Brain microvascular endothelial cell (primary cell): ENCODE measurements at regions not wholly inside any gene's neighbourhood (a gene's known extent, or its start where the extent isn't known, plus 50 kb on each side); places are given as distances from the start of the nearest gene placed in this dataset.

Experiments
- DNase-seq: peaks from one replicate; pipeline ENCODE4 v3.0.0-alpha.2; 2020
- H3K27ac ChIP-seq: fragments of 250-450 bp; sonication (Bioruptor Pico); 2 replicates; pipeline ENCODE4 v1.5.1; 2020; ENCODE audit warnings: mild to moderate bottlenecking, moderate library complexity
- H3K27me3 ChIP-seq: fragments of 250-450 bp; sonication (Bioruptor Pico); replicated peaks from 2 replicates; pipeline ENCODE4 v1.5.1; 2020; ENCODE audit warnings: mild to moderate bottlenecking
- H3K36me3 ChIP-seq: fragments of 250-450 bp; sonication (Bioruptor Pico); replicated peaks from 2 replicates; pipeline ENCODE4 v1.5.1; 2020; ENCODE audit warnings: mild to moderate bottlenecking
- H3K4me3 ChIP-seq: 2 replicates; pipeline ENCODE4 v1.5.1; 2011; ENCODE audit warnings: low read depth, mild to moderate bottlenecking, control low read depth, low read length, moderate library complexity
- in situ Hi-C: cut with HindIII; loops from 2 replicates; pipeline ENCODE4 v1.10.0; 2017; ENCODE audit warnings: low sequenced_read_pairs, low pct_ligation_motif_present
- TF ChIP-seq, protein P1 (sequence below): IDR thresholded peaks from 2 replicates; pipeline ENCODE4 v1.5.1; 2011; ENCODE audit warnings: low read depth, mild to moderate bottlenecking, moderate library complexity, low read length, control low read depth, inconsistent platforms; ENCODE audit errors: missing control alignments

DNA sequence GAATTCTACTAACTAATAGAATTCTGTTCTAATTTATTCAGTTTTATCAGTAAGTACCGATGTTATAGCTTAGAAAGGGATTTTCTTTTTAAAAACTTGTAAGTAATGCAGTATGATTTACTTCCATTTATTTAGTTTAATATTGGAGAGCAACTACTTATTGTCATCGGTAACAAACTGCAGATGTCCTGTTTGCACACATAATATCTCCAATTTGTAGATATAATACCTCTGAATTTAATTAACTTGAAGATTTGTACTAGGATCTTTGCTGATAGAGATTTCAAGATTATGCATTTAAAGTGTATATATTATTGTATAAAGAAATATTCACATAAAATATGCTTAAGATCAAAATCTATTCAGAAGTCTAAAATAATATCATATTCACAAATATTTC lies 356.7 kb downstream of the PCDH17 start:
- TF ChIP-seq, protein P1, sequence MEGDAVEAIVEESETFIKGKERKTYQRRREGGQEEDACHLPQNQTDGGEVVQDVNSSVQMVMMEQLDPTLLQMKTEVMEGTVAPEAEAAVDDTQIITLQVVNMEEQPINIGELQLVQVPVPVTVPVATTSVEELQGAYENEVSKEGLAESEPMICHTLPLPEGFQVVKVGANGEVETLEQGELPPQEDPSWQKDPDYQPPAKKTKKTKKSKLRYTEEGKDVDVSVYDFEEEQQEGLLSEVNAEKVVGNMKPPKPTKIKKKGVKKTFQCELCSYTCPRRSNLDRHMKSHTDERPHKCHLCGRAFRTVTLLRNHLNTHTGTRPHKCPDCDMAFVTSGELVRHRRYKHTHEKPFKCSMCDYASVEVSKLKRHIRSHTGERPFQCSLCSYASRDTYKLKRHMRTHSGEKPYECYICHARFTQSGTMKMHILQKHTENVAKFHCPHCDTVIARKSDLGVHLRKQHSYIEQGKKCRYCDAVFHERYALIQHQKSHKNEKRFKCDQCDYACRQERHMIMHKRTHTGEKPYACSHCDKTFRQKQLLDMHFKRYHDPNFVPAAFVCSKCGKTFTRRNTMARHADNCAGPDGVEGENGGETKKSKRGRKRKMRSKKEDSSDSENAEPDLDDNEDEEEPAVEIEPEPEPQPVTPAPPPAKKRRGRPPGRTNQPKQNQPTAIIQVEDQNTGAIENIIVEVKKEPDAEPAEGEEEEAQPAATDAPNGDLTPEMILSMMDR = no peak
- in situ Hi-C loops = no loop called here
- Histone ChIP-seq H3K36me3 (no peaks in the 10 kb centered on the region), H3K4me3 (no peak overlapping the region), H3K27me3 (no peaks in the 10 kb centered on the region), H3K27ac (no peak overlapping the region)
- DNase-seq = no peak

DNA sequence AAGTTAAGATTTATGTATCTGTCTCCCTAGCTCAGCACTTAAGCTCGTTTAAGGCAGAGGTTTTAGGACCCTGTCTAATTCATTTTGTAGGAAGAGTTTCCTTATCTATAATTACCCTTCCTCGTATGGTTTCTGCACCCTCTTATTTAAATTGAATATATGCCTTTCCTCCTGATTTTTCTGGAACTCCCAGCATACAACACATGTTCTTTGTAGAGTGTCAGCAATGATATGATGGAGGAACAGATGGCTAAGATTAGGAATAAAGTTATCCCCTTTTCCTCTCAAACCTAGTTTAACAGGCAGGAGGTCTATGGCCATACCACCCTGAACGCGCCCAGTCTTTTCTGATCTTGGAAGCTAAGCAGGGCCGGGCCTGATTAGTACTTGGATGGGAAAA lies 359.5 kb downstream of the PCDH17 start:
- in situ Hi-C loops = no loop called here
- Histone ChIP-seq H3K4me3 (no peak overlapping the region), H3K36me3 (no peaks in the 10 kb centered on the region), H3K27me3 (no peaks in the 10 kb centered on the region), H3K27ac (no peak overlapping the region)
- TF ChIP-seq, protein P1 = no peak
- no peak for DNase-seq

DNA sequence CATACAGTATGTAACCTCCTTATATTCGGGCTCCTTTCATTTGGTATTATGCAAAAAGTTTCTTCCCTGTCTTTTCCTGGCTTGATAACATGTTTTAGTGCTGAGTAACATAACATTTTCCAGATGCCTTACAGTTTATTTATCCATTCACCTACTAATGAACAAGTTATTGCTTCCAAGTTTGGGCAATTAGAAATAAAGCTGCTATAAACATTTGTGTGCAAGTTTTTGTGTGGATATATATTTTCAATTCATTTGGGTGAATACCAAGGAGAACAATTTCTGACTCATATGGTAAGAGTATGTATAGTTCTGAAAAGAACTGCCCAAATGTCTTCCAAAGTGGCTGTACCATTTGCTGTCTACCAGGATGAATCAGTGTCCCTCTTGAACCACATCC lies 360.9 kb downstream of the PCDH17 start:
- in situ Hi-C loops = no loop called here
- TF ChIP-seq, protein P1 = no peak
- DNase-seq = no peak
- H3K4me3 ChIP-seq = no peak overlapping the region
- no peak overlapping the region for H3K27ac ChIP-seq
- no peaks in the 10 kb centered on the region for H3K36me3 ChIP-seq
- H3K27me3 ChIP-seq = no peaks in the 10 kb centered on the region

DNA sequence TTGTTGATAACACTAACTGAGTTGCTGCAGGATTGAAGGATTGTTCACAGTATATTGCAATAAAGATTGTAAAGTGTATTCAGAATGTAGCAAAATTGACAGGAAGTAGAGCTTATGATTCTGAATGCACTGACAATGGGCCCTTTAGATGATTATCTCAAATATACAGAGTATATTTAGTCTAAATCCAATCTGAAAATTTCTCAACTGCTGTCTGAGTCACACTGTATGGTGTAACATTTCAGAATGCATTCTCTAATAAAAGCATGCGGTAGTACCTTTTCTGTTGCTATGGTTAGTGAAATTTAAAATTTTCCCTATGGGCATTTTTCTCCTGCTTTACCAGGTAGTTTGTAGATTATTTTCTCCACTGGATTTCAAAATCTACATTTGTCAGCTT lies 365.2 kb downstream of the PCDH17 start:
- no peak overlapping the region for H3K27ac ChIP-seq
- H3K27me3 ChIP-seq = no peaks in the 10 kb centered on the region
- H3K36me3 ChIP-seq = no peaks in the 10 kb centered on the region
- in situ Hi-C loops = no loop called here
- H3K4me3 ChIP-seq = no peak overlapping the region
- TF ChIP-seq, protein P1 = no peak
- no peak for DNase-seq

DNA sequence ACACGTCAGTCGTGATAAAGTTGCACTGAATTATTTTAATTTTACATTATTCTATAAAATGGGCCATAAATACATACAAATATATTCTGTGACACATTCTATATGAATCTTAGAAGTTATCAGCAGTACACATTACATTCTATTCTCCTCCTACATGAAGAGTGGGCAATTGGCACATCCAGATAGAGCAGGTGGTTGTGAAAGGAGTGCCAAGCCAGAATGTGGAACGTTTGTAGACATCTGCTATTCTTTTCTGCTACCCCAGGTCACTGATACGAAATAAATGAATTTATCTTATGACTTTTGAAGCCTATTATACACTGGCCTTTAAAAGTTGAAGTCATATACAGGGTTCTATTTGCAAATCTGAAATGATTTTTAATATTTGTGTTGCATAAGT lies 373.2 kb downstream of the PCDH17 start:
- DNase-seq = no peak
- Histone ChIP-seq H3K4me3 (no peak overlapping the region), H3K27me3 (no peaks in the 10 kb centered on the region), H3K27ac (no peak overlapping the region), H3K36me3 (no peaks in the 10 kb centered on the region)
- TF ChIP-seq, protein P1 = no peak
- in situ Hi-C loops = no loop called here

DNA sequence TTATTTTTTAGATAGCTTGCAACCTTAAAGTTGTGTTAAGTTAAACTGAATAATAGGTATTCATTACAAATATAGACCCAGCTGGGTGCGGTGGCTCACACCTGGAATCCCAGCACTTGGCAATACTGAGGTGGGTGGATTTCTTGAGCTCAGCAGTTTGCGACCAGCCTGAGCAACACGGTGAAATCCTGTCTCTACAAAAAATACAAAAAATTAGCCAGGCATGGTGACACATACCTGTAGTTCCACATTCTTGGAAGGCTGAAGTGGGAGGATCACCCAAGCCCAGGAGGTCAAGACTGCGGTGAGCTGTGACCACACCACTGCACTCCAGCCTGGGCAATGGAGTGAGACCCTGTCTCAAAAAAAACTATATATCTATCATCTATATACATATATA lies 386.5 kb downstream of the PCDH17 start:
- TF ChIP-seq, protein P1 = no peak

More for the DNA sequence above, 386.5 kb downstream of the PCDH17 start:
- no peaks in the 10 kb centered on the region for H3K27me3 ChIP-seq
- H3K36me3 ChIP-seq = no peaks in the 10 kb centered on the region
- no peak overlapping the region for H3K4me3 ChIP-seq
- in situ Hi-C loops = no loop called here
- no peak for DNase-seq
- H3K27ac ChIP-seq = no peak overlapping the region
